Tongue (tissue), 1 donor: ENCODE measurements at regions not wholly inside any gene's neighbourhood (a gene's known extent, or its start where the extent isn't known, plus 50 kb on each side); places are given as distances from the start of the nearest gene placed in this dataset.
"Not testable (repeated sequence)": the region's sequence is repeated elsewhere in the genome, so short reads cannot be mapped to it uniquely, and the experiment has no call there.

Source experiments
- DNase-seq: peaks from one replicate; pipeline ENCODE4 v3.0.0-alpha.2; 2015

- no peak for DNase-seq
Observed at GRCh38 chr11:33554219-33554618, 146.4 kb downstream of the C11orf91 start.

GRCh38 chr11:33553486-33553885 lies 147.1 kb downstream of the C11orf91 start:
- no peak for DNase-seq

DNA sequence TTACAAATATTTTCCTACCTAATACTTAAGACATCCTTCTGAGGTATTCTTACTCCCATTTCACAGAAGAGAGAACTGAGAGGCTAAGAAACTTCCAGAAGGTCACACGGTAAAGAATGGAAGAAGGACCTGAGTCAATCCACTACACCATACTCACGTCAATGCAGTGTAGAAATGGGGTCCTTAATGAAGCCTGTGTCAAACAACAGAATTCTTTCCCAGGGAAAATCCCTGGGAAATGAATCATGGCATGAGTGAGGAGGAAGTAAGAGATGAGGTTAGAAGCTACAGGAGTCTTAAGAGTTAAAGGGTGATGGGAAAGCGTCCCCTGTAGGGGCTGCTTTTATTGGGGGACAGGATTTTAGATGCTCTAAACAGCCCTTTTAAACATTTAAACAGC lies 147.9 kb downstream of the C11orf91 start:
- DNase-seq, result no peak

DNA sequence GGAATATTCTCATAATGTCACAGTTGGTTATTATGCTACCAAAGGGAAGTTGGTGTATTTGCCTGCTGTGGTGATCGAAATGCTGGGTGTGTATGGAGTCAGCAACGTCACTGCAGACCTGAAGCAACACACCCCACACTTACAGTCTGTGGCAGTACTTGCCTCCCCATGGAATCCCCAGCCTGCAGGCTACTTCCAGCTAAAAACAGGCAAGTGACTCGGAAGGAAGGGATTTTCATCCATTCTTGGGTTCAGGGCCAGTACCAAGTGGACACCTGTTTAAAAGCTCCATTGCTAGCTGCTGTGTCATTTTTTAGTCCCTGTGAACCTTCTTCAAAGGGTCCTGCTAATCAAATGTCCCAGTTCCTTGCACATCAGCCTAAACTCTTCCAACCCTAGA lies 149.6 kb downstream of the C11orf91 start:
- DNase-seq, result no peak

DNA sequence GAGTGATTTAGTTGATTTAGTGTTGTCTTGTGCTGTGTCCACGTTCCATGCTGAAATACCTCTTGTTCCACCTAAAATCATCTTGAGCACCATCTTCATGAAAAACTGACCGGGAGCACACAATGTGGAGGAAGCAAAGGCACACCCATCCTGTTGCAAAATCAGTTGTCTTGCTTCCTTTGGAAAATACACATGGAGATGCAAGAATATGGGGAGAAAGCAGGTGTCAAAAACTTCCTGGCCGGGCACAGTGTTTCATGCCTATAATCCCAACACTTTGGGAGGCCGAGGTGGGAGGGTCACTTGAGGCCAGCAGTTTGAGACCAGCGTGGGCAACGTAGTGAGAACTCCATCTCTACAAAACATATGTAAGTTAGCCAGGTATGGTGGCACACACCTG lies 151.1 kb downstream of the C11orf91 start:
- DNase-seq, result no peak

DNA sequence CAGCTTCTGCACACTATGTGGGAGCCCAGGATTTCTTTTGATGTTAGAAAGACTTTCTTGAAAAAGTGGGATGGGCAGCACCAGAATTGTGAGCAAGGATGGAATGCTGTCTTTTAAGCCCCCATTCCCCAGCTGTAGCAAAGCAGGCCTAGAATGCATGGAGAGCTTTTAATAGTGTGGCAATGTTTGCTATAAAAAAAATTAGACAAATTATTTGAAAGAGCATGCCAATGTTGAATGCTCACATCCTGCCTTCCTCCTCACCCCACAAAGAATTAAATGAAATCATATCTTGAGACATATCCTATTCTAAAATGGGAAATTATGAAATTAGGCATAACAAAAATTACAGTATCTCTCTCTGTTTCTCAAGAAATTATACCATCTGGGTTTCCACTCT lies 154.7 kb downstream of the C11orf91 start:
- DNase-seq, result no peak

DNA sequence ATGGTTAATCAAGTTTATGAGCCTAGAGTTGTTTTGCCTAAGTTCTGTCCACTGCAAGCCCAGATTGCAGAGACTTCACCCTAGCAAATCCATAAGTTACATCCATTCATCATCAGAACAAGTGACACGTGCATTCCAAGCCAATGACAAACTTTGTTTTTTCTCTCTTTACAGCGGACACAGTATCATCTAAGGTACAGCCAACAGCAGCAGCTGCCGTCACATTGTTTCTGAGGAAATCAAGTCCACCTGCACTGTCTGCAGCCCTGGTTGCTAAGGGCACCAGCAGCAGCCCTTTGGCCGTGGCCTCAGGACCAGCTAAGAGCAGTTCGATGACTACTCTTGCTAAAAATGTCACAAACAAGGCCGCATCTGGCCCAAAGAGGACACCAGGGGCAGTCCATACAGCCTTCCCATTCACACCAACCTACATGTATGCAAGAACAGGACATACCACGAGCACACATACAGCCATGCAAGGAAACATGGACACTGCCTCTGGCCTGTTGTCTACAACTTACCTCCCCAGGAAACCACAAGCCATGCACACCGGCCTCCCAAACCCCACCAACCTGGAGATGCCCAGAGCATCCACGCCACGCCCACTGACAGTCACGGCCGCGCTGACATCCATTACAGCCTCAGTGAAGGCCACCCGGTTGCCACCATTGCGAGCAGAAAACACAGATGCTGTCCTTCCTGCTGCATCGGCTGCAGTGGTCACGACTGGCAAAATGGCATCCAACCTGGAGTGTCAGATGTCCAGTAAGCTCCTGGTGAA lies 155.8 kb downstream of the C11orf91 start:
- no peak for DNase-seq

GRCh38 chr11:33543823-33544222 lies 156.8 kb downstream of the C11orf91 start:
- no peak for DNase-seq

- DNase-seq, result peak; percentile 53
Observed at GRCh38 chr11:33542921-33543320, 157.7 kb downstream of the C11orf91 start.

- DNase-seq, result no peak
Observed at GRCh38 chr11:33540946-33541915, 159.4 kb downstream of the C11orf91 start.

DNA sequence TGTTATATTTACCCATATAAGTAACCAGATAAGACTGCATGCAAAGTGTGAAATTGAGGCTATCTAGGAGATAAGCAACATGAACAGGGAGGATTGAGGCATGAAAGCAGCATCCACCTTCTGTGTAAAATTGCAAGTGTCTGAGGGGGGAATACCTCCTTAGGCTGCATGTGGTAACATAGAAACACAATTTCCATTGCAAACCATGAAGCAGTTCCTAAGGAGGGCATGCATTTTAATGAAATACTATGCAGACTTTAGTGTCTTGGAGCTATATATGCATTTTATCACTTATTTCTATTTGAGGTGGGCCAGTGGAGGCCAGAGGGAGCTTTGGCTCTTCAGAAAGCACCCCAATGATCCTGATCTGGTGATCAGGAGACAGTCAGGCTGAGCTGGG lies 160.2 kb downstream of the C11orf91 start:
- no peak for DNase-seq

GRCh38 chr11:33539751-33540150 lies 160.9 kb downstream of the C11orf91 start:
- DNase-seq, result peak; percentile 45

DNA sequence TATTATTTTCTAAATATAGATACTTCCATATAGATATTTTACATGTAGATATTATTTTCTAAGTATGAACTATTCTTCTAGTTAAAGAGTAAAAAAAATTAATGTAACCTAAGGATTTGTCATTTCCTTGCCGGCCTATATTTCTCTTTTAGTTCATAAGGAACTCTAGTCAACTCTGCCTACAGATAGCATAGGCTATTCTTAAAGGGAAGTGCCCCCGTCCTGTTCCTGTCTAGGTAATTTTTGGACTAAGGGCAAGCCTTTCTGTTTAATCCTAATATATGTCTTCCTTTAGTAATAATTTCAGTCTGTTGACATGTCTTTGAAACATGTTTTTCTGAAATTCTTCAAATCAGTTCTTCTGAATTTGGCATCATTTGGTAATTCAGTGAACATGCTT lies 161.9 kb downstream of the C11orf91 start:
- no peak for DNase-seq

DNA sequence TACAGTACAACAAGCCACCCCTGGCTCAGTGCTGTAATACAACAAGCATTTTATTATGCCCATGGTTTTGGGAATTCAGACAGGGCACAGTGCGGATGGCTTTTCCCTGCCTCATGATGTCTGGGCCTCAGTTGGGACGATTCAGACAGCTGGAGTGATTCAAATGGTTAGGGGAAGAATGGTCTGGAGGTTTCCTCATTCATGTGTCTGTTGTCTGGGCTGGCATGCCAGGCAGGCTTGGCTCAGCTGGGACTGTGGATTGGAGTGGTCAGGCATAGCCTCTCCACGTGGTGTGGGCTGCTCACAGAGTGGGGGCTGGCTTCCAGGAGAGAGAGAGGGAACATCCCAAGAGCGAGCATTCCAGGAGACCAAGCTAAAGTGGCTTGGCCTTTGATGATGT lies 164.4 kb downstream of the C11orf91 start:
- no peak for DNase-seq

GRCh38 chr11:33534575-33534974 lies 166.1 kb downstream of the C11orf91 start:
- DNase-seq, result no peak

DNA sequence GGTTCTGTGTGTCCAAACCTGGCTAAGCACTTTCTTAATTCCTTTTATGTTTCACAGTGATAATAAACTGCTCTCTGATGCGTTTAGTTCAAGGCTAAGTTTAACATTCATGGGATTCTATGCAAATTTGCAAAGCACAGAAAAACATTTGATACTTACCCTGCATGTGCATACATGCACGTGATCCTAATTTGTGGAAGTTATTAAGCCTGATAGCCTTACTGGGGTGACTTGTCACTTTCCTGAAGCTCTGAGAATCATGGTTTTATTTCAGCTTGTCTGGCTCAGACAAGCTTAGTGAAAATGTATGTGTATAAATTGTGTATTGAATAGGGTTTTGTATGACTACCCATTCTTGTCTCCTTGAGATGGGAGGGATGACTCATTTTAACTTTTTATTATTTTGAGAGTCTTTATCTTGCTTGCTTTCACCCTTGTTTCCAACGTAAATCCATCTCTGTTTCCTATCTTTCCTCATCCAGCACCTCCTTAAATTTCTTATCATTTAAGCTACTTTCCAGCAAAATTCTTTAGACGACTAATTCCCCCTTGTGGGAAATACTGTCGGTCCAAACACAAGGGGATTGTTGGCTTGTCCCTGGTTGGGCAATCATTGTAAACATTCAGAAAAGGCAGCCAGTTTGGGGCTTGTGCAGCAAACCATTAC lies 167.1 kb downstream of the C11orf91 start:
- DNase-seq, result no peak

DNA sequence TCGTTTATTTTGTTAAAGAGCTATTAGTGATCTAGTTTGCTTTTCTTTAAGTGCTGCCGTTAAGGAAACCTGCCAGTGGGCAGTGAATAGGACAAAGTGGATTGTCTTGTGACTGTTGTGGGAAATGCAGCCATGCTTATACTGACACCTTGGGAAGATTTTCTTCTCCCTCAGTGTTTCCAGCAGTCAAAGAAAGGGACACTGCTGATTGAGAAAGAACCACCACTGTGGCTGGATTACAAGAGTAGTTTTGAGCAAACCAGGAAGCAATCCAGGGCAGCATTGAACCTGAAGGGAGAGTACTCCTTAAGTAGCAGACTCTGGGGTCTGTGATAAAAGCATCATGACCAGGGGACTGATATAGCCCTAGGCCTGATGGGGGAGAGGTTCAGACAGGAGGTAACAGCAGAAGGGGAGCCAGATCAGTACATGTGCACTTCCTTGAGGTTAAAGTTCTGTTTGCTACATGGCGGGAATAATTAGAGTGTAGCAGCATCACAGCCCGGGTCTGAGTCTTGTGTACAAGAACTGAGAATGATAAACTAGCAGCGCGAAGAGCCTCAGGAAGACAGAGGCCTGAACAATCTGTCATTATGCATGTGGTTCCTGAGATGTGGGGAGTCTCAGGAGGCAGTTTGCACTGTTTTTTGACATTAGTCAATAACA lies 167.8 kb downstream of the C11orf91 start:
- no peak for DNase-seq

DNA sequence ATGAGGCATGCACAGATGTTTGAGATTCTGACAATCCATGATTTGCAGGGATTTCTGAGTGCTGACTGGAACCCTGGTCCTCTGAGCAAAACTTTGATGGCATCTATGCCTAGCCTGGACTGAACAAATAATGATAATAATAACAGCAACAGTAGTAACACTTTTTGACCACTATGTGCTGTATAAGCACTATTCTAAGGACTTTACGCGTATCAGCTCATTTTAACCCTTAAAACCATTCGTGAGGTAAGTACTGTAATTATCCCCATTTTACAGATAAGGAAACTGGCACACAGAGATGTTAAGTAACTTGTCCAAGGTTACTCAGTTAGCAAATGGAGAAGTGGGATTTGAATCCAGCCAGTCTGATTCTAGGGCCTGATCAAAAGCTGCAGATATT lies 168.4 kb downstream of the C11orf91 start:
- no peak for DNase-seq

DNA sequence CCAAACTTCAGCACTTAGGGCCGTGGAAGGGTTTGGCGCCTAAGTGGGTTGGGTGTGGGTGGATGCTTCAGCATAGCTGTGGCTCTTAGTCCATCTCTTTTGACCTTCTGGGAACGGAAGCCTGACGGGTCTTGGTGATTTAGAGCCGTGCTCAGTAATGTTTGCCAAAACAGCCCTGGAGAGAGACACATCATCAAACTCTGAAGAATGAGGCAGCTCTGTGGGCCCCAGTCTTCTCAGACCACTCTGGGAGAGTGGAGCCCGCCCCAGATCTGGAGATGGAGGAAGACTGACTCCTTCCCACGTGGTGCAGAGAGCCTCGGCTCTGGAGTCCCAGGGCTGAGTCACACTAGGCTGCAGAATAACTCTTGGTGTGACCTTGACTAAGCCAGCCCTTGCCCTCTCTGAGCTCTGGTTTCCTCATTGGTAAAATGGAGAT lies 168.9 kb downstream of the C11orf91 start:
- DNase-seq, result no peak

- peak; percentile 15 for DNase-seq
Observed at GRCh38 chr11:33530815-33531214, 169.8 kb downstream of the C11orf91 start.

- DNase-seq, result no peak
Observed at GRCh38 chr11:33529461-33529860, 171.2 kb downstream of the C11orf91 start.

DNA sequence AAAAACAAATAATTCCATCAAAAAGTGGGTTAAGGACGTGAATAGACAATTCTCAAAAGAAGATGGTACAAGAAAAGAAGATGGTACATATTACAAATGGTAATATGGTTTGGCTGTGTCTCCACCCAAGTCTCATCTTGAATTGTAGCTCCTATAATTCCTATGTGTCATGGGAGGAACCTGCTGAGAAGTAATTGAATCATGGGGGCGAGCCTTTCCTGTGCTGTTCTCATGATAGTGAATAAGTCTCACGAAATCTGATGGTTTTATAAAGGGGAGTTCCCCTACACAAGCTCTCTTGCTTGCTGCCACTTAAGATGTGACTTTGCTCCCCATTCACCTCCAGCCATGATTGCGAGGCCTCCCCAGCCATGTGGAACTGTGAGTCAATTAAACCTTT lies 172.9 kb downstream of the C11orf91 start:
- DNase-seq, result not testable (repeated sequence)
